Astrocyte of the spinal cord (primary cell): ENCODE measurements at regions not wholly inside any gene's neighbourhood (a gene's known extent, or its start where the extent isn't known, plus 50 kb on each side); places are given as distances from the start of the nearest gene placed in this dataset.

ENCODE experiments used
- DNase-seq: peaks from one replicate; pipeline ENCODE4 v3.0.0; 2011; ENCODE audit warnings: low read depth, low spot score
- H3K4me3 ChIP-seq: 2 replicates; pipeline ENCODE4 v1.5.1; 2011; ENCODE audit warnings: low read depth, mild to moderate bottlenecking, low read length, moderate library complexity
- in situ Hi-C: cut with HindIII; loops from 2 replicates; pipeline ENCODE4 v1.10.0; 2017; ENCODE audit warnings: low sequenced_read_pairs
- TF ChIP-seq, protein P1 (sequence below): IDR thresholded peaks from 2 replicates; pipeline ENCODE4 v1.5.1; 2012; ENCODE audit warnings: low read depth, mild to moderate bottlenecking, low read length, inconsistent platforms

DNA sequence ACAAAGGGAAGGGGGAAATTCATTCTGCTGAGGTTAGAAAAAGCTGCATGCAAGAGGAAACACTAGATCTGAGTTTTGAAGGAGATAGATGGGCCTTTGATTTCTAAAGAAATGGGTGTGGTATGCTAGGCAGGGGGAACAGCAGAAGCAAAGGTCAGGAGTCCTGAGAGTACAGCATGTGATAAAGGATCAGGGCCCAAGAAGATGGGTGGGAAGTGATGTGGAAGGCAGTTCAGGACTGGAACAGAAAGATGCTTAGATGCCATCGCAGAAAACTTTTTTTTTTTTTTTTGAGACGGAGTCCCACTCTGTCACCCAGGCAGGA is 126.2 kb downstream of the ALDH8A1 start:
- no peak for DNase-seq
- H3K4me3 ChIP-seq = no peak overlapping the region
- TF ChIP-seq, protein P1, sequence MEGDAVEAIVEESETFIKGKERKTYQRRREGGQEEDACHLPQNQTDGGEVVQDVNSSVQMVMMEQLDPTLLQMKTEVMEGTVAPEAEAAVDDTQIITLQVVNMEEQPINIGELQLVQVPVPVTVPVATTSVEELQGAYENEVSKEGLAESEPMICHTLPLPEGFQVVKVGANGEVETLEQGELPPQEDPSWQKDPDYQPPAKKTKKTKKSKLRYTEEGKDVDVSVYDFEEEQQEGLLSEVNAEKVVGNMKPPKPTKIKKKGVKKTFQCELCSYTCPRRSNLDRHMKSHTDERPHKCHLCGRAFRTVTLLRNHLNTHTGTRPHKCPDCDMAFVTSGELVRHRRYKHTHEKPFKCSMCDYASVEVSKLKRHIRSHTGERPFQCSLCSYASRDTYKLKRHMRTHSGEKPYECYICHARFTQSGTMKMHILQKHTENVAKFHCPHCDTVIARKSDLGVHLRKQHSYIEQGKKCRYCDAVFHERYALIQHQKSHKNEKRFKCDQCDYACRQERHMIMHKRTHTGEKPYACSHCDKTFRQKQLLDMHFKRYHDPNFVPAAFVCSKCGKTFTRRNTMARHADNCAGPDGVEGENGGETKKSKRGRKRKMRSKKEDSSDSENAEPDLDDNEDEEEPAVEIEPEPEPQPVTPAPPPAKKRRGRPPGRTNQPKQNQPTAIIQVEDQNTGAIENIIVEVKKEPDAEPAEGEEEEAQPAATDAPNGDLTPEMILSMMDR = no peak
- in situ Hi-C loops = loop anchor here (5.0 to 10.0 kb wide), 2 partner anchors 461 to 659 kb away; no protein-coding TSS in a partner anchor

DNA sequence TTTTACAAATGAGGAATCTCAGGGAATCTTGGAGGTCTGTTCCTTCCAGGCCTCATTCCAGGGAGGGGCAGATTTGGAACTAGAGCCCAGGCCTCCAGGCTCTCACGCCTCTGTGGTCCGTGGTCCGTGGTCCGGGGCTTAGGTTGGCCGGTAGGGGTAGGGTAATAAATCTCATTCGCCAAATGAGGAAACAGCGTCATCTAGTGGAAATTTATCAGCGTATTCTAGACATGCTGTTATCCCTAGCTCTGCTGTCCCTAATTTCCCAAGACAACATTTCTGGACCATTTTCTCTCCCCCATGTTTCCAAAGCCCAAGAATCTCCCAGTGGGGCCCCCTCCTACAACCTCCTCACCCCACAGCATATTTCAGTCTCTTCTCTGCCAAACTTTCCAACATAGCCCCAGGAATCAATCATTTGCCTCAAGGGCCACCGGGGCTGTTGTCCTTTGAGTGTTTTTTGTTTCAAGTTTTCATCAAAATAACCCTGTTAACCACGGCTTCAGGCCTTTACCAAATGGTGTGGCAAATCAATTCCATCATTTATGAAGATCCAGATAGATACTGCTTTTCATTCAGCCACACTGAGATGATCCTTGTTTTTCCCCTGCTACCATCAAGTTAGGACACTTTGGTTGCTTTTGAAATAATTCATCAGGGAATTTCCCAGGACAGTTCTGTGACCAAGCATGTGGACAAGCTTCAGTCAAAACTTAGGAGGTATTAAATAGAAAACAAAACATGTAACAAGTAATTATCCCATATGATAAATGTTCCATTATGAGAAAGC is 126.8 kb downstream of the ALDH8A1 start:
- TF ChIP-seq, protein P1 = peak; percentile 79
- in situ Hi-C loops = loop anchor here (5.0 to 10.0 kb wide), 2 partner anchors 461 to 658 kb away; no protein-coding TSS in a partner anchor
- DNase-seq = peak; percentile 87
- H3K4me3 ChIP-seq = no peak overlapping the region

DNA sequence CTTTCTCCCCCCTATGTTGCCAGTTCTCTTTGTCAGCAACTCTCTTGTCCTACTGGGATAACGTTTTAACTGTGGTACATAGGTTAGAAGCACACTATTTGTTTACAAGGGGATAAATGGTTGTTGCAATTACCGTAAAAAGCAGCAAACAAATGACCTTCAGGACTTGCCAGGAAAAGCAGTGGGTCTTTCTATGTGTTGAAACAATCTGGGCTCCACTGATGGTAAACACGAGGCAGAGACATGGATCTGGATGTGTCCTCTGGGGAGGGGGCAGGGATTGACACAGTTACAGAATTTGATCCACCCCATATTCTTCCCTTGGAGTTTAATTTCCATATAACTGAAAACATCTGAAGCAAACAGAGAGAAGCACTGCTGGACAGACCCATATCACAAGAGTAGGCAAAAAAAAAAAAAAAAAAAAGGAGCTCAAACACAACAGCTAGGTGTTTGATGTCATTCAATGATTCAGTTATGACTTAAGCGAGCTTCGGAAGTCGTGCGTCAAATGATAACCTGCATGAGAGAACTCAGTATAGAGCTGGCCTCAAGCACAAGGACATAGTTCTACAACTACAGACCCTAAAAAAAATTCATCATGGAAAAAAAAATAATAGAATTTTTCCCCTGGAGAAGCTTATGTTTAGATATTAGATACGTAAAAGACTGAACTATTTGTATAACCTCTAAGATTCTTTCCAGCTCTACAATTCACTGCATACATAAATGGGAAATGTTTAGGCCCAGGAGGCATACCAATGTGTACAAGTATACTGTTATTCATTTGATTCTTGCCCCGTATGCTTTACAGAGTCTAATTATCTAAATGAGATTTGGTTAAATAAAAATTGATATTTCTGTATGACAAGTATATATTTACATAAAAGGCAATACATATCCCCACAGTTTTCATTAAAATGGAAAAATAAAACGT is 127.7 kb downstream of the ALDH8A1 start:
- no peak overlapping the region for H3K4me3 ChIP-seq
- in situ Hi-C loops = loop anchor here (5.0 to 10.0 kb wide), 2 partner anchors 460 to 657 kb away; no protein-coding TSS in a partner anchor
- TF ChIP-seq, protein P1 = no peak
- DNase-seq = peak; percentile 61

DNA sequence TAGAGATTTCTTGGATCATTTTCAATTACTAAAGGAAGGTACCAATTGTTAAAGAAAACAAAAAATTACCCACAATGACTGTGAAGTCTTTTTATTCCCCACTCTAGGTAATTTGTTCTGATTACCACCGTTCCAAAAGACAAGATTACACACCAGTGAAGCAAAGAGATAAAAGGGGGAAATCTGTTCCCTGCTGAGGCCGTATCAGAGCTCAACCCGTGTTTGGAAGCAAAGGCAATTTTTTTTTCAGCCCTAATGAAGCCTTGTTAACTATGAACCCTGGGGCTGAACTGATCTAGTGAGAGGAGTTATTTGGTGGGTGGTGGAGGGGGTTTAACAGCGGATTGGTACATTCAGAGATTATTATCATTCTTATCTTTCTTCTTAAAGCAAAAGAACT is 128.5 kb downstream of the ALDH8A1 start:
- in situ Hi-C loops = loop anchor here (5.0 to 10.0 kb wide), 2 partner anchors 459 to 657 kb away; no protein-coding TSS in a partner anchor
- TF ChIP-seq, protein P1 = no peak
- peak; percentile 24 for DNase-seq
- H3K4me3 ChIP-seq = no peak overlapping the region

DNA sequence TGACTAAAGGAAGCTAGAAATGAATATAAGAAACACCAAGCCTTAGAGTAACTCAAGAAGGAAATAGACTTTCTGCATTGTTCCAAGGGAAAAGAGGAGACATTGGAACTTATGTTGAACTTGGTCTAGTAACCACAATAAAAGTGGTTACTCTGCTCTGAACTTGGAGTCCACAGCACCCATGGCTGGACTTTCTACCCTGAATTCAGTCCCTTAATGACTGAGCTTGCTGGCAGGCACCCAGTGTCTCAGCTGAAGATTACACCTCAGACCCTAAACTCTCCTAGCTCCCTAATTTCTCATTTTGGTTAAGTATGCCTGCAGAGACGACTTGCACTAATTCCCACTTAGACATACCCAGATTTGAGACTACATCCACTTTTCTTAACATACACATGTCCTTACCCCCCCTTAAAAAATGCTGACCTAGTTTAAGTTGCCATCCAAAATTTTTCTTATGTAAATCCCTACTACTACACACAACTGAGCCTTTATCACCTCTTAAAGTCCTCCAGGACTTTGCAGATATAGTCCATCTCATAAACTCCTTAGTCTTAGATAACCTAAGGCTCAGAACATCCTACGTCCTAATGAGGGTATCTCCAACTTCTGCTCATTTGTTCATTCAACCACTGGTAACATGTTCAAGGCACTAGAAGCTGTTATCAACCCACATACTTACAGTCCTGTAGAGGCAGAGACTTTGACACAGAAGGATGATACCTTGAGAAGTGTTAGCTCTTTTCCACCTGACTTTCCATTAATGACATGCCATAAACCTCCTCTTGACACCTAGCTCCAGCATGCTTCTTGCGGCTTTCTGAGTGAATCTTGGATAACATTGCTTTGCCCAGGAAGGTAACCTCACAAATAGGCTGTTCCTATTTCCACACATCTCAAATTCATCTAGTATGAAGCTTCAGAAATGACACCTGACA is 129.8 kb downstream of the ALDH8A1 start:
- no peak for DNase-seq
- TF ChIP-seq, protein P1 = no peak
- in situ Hi-C loops = loop anchor here (5.0 to 10.0 kb wide), 2 partner anchors 458 to 655 kb away; no protein-coding TSS in a partner anchor
- no peak overlapping the region for H3K4me3 ChIP-seq

DNA sequence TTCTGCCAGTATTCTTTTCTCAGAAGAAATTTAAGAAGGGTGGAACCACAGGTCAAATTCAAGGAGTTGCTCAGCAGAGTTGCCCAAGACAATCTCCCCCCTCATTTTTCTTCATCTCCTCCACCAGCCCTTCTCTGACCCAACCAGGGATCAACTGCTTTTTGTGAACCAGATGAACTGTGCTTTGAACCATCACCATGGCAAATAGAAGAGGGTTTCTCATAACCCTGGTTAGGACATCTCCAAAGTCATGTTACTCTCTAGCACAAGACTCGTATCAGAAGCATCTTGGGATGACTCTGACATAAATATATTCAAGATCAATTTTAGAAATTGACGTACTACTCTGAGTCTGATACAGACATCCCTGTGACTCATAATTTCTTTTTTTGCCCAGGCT is 130.7 kb downstream of the ALDH8A1 start:
- TF ChIP-seq, protein P1 = no peak
- in situ Hi-C loops = no loop called here
- DNase-seq = no peak
- no peak overlapping the region for H3K4me3 ChIP-seq
